GM21619 (cell line): ENCODE measurements at regions not wholly inside any gene's neighbourhood (a gene's known extent, or its start where the extent isn't known, plus 50 kb on each side); places are given as distances from the start of the nearest gene placed in this dataset.
A peak's percentile ranks its signal among the peaks of the same experiment; 100 is the strongest.
"Not testable (repeated sequence)": the region's sequence is repeated elsewhere in the genome, so short reads cannot be mapped to it uniquely, and the experiment has no call there.

ENCODE experiments used
- ATAC-seq: cut with Tn5 transposase; IDR thresholded peaks from one replicate; pipeline ENCODE4 v1.9.1; 2021; ENCODE audit not compliant: unreplicated experiment

GRCh38 chr10:84571146-84571545, 242.8 kb downstream of the CCSER2 start:
- no peak for ATAC-seq

GRCh38 chr10:84574102-84574501, 245.7 kb downstream of the CCSER2 start:
- no peak for ATAC-seq

GRCh38 chr10:84581976-84582375, 253.6 kb downstream of the CCSER2 start:
- no peak for ATAC-seq

DNA sequence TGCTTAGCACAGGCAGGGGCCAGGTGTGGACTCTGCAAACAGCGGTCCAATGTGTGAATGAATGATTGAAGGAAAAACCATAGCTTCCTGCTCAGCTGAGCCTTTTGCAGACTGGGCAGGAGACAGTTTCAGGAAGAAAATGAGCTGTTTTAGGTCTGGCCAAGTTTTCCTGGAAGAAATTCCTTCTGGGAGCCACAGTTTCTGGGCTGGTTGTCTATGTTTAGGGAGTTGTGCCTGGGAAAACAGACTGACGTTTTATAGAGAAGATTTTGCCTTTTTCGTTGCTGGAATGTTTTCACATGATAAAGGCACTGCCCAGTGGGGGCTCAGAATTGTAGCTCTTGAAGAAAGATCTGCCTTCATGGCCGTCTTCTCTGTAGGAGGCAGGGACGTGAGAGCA, 255.1 kb downstream of the CCSER2 start:
- no peak for ATAC-seq

DNA sequence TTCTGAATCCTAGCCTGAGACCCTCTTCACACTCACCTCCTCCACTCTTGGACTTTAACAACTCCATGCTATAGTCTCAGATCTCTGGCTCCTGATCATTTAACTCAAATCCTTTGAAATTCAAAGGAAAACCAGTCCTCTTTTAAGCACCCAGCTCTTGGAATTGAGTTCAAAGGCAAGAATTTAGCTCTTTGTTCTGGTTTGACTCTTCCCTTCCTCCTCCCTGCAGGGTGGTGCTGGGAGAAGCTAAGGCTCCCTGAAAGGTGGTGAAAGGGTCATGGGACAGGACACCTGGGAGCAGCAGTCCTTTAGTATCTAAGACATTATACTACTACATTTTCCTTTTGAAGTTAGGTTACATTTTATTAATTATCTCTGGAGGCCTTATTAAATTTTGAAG, 259.4 kb downstream of the CCSER2 start:
- no peak for ATAC-seq

DNA sequence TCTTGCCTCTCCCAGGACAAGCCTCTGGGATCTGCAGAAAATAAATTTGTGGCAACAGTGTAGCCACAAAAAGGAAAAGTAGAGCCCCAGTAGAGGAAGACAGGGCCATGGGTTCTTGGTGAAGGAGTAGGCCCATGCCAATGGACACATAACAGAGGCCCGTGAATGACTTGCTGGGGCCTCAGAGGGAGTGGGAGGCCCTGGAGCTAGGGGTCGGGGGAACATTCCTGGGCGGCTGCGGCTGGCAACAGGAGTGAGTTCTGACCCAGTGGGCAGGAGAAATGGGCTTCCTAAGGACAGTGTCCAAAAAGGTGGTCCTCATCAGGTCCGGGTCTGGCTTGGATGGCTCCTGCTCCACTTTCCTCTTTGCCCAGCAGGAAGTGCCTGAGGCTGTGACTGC, 260.0 kb downstream of the CCSER2 start:
- no peak for ATAC-seq

GRCh38 chr10:84588971-84589370, 260.6 kb downstream of the CCSER2 start:
- no peak for ATAC-seq

DNA sequence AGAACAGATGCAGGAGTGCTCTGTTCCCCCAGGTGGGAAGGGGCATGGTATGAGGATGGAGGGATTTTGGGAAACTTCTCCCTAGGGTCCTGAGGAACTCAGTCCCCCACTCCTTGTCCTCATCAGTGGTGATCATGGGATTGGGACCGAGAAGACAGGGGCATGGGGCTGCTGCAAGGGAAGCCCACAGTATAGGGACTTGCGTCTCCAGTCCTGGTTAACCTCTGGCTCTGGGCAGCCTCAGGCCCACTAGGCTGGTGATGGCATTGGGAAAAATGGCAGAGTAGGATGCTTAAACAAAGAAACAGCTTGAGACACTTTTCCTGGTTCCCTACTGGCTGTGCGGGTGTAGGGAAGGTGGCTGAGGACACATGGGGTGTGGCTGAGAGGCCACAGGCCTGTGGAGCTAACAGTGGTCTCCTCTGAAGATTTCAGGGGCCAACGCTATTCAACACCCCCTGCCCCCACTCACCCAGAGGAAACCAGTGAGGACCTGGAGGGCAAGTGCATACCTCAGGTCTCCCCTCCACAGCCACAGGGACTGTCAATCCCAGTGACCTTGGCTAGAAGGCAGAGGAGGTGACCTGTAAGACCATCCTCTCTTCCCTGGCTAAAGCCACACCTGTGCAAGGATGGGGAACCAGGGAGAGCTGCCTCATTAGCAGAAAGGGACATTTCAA, 261.3 kb downstream of the CCSER2 start:
- ATAC-seq, result no peak

DNA sequence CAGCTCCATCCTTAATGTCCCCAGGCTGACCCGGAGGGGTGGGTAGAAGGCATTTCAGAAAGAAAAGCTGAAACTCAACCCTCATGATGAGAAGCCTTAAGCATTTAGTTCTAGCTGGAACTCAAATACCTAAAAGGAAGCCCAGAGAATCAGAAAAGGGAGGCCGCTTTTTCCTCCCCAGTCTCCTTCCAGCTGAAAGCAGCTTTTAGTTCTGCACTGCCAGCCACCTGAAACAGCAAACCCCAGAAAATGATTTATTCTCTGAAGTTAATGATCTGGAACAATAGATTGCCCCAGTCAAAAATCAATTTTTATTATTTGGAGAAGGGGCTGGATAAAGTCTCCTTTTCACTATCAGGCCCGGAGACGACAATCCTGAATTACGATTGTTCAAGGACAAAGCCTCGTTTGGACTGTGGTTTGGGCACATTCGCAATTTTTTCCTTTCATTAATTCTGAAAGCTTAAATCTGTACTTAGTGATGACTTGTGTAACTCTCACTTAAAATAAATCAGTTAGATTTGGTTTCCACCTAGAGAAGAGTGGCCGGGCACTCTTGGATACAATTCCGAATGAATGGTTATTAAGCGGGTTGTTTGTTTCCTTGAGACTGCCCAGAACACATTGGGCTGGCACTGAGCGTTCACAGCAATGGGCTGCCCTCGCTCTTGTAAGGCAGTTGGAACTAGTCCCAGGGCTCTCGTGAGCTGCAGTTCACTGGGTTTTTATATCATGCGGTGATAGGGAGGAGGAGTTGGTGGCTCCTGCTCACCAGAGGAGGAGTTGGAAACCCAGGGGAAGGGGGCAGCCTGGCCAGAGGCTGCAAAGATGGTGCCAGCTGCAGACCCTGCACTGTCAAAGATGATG, 262.2 kb downstream of the CCSER2 start:
- no peak for ATAC-seq

DNA sequence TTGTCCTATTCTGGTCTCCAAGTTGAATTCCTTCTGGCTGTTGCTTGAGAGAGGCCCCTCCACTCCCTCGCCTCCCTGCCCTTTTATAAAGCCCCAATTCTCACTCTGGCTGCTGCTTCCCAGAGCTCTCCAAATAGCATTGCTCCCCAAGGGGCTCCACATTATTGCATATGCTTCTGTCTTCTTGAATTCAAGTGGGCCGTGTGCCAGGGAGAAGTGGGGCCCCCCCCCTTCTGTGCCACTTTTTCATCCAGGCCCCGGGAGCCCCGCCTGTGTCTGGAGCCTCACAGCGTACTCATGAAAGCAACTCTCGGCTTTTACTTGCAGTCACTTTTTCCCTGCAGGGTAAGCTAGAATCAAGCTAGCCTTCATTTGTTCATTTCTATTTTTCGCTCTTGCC, 265.1 kb downstream of the CCSER2 start:
- no peak for ATAC-seq

DNA sequence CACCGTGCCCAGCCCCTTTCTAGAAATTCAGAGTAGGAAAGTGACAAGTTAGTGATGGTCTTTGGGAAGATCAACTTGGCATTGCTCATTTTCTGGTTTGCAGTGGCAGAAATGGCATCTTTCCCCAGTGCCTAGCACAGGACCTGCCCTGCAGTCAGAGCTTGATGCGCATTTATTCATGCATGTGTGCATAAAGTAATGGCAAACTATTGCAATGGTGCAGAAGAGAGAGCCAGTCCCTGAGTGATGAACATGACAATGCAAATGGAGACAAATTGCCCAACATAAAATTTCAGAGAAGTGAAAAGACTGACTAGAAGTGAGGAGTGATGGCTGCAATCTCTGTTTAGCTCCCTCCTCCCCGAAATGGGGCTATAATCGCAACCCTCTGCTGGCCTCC, 268.2 kb downstream of the CCSER2 start:
- ATAC-seq, result no peak

DNA sequence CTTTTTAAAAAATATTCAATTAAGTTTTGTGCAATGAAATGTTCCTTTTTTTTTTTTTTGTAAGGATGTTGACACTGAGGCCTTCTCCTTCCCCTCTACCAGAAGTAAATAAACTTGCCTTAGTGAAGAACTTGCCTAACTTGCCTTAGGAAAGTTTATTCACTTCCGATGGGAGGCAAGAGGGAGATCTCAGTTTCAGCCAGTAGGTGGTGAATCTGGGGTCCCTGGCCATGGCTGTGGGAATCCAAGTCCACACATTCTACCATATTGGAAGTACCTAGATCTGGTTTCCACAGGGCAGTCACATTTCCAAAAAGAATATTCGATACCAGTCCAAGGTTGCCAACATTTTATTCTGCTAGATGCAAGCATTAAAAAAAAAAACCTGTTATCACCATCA, 270.9 kb downstream of the CCSER2 start:
- no peak for ATAC-seq

- ATAC-seq, result no peak
Measured at GRCh38 chr10:84600947-84601346, 272.6 kb downstream of the CCSER2 start.

GRCh38 chr10:84602543-84602942, 274.2 kb downstream of the CCSER2 start:
- ATAC-seq, result not testable (repeated sequence)

- no peak for ATAC-seq
Measured at GRCh38 chr10:84603971-84604370, 275.6 kb downstream of the CCSER2 start.

DNA sequence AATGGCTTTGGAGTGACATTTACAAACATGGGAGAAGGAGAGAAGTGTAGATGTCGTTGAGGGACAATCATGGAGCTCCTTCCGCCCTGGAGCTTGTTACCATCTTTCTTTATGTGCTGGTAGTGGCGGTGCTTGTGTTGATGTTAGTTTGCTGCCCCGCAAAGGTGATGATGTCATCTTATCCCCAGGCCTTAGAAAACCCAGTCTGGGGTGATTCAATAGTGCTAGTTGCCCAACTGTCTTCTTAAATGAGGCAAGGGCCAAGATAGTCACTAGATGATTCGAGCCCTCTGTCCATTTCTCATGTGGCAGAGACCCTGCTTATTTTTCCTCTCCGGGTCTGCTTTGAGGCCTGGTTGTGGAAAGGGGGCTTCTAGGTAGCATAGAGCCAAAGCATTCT, 277.4 kb downstream of the CCSER2 start:
- no peak for ATAC-seq

DNA sequence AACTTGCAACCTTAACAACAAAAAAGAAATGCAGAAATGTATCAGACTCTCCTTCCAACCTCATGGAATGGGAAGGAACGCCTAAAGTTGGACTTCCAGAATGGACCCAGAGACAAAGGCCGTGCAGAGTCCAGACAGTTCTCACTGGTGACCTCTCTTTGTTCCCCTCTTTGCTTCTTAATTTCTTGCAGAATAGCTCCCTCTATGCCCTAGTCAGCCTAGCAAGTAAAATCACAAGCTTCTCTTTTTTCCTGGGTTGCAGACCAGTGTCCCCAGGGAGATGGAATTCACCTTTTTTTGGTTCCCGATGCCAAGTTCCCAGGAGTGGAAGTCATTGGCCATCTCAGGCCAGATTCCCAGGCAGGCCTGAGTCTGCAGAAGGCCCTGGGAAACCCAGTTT, 278.0 kb downstream of the CCSER2 start:
- no peak for ATAC-seq

GRCh38 chr10:84607044-84607443, 278.7 kb downstream of the CCSER2 start:
- no peak for ATAC-seq

DNA sequence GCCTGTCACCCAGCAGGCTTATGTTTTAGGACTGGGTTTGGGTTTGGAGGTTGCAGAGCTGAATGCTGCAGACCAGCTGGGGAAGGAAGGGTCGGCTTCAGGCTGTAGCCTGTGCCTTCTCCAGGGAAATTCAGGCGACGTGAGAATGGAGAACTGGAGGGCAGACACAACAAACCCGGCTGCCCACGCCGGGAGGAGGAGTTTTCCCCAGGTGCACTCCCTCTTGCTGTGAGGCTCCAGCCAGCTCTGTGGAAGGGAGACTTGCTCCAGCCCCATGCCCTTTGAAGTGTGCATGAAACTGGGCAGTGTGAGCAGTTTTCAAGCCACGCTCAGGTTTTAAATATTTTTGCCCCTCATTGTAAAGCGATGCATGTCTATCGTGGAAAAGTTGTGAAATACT, 279.1 kb downstream of the CCSER2 start:
- no peak for ATAC-seq

DNA sequence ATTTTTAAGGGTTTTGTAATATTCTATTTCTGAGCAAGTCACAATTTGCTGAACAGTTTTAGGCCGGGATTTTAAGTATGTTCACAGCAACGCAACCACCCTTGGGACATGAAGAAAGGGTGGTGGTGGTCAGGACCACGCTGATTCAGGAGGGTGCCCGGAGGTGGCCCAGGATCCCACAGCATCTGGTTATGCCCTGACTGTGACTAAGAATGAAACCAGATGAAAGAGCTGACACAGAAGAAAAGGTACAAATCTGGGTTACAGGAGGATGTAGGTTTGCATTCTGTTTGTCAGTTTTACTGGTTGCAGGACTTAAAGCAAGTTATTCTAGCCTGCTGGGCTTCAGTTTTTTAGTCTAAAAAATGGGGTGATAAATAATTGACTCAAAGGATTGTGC, 279.7 kb downstream of the CCSER2 start:
- ATAC-seq, result peak; percentile 69

DNA sequence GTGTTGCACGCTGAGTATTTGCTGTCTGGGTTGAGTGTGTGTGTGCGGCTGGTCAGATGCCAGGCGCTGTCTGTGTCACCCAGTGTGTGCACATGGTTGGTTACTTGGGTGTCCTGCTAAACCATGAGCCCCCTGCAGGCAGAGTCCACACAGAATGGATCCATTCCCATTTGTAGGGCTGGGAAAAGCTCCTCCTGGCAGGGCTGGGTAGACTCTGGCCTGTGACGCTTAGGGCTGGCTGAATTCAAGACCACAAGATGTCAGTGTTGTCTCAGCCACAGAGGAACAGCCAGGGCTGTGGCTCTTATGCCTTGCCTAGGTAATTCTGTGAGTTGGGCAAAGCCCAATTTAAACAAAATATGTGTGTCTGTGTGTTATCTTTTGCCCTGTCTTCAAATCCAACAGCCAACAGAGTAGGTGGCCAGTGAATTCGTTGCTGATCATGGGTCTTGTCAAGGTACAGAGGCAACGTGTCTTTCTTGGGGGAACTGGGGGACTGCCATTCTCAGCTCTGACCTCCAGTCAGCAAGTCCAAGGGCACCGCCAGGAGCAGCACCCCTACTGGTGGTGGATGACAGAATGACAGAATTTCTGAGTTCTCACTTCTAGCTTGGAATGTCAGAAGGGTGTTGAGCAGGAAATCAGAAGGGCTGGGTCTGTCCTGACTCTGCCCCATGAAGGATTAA, 285.1 kb downstream of the CCSER2 start:
- peak; percentile 67 for ATAC-seq
